Endothelial cell of umbilical vein (primary cell): ENCODE measurements at regions not wholly inside any gene's neighbourhood (a gene's known extent, or its start where the extent isn't known, plus 50 kb on each side); places are given as distances from the start of the nearest gene placed in this dataset.

Experiments used
- BruUV-seq: library from RNA; stranded (reverse); fragments of 400-500 nt; replicated peaks from 2 replicates; lab custom pipeline; 2021; lab: Mats Ljungman, UMichigan
- CTCF ChIA-PET: fragments of 300-600, 350-600 bp; sonication (Branson Sonifier 250); formaldehyde crosslinking; loops from one replicate; lab custom pipeline; 2021; ENCODE audit warnings: antibody characterized with exemption, inconsistent platforms; lab: Charles Lee
- POLR2A ChIA-PET: fragments of 300-600, 350-600 bp; sonication (Branson Sonifier 250); formaldehyde crosslinking; loops from one replicate; lab custom pipeline; 2021; ENCODE audit warnings: antibody characterized with exemption, inconsistent platforms; lab: Charles Lee
- DNase-seq: peaks from one replicate; pipeline ENCODE4 v3.0.0-alpha.2; 2011; ENCODE audit warnings: low read depth, low spot score
- FAIRE-seq: peaks from 2 replicates; lab custom pipeline; 2011; peaks lifted over from hg19 to GRCh38; lab: Jason Lieb, UNC
- H2AFZ ChIP-seq: 2 replicates; pipeline ENCODE4 v1.6.0; 2012; ENCODE audit warnings: low read depth, low read length, control low read depth, inconsistent platforms
- H3K27ac ChIP-seq: 2 replicates; pipeline ENCODE4 v1.5.1; 2011; ENCODE audit warnings: low read depth, mild to moderate bottlenecking, control low read depth, low read length, moderate library complexity; ENCODE audit not compliant: insufficient read depth
- H3K27me3 ChIP-seq, 2 experiments: 2 replicates each; pipeline versions ENCODE4 v1.6.0 to v1.6.1; 2011; ENCODE audit warnings: low read length in 2 of 2, mixed read lengths in 1 of 2; ENCODE audit not compliant: control insufficient read depth in 2 of 2, insufficient read depth in 2 of 2
- H3K36me3 ChIP-seq, 2 experiments: 2 replicates in 1 of 2; 3 replicates in 1 of 2; pipeline ENCODE4 v1.5.1; 2011; ENCODE audit warnings: low read length in 2 of 2, mild to moderate bottlenecking in 1 of 2, moderate library complexity in 1 of 2; ENCODE audit not compliant: control insufficient read depth in 2 of 2, insufficient read depth in 2 of 2; ENCODE audit errors: extremely low read depth in 1 of 2
- H3K4me1 ChIP-seq: 3 replicates; pipeline ENCODE4 v1.5.1; 2011; ENCODE audit warnings: mild to moderate bottlenecking, low read length; ENCODE audit not compliant: control insufficient read depth, insufficient read depth; ENCODE audit errors: extremely low read depth
- H3K4me2 ChIP-seq: 2 replicates; pipeline ENCODE4 v1.6.1; 2011; ENCODE audit warnings: low read length, control low read depth, mixed read lengths; ENCODE audit not compliant: insufficient read depth
- H3K4me3 ChIP-seq, 3 experiments: fragments of 200-600 bp in 1 of 3; sonication (generic), shearing (Covaris generic) in 1 of 3; replicated peaks in 1 of 3; 2 replicates each; pipeline ENCODE4 v1.5.1; 2011 to 2016; ENCODE audit warnings: control low read depth in 3 of 3, low read length in 3 of 3, mild to moderate bottlenecking in 2 of 3, inconsistent platforms in 1 of 3, low read depth in 1 of 3, moderate library complexity in 1 of 3; ENCODE audit not compliant: insufficient read depth in 1 of 3
- H3K79me2 ChIP-seq: 2 replicates; pipeline ENCODE4 v1.6.0; 2012; ENCODE audit warnings: low read length, inconsistent platforms; ENCODE audit not compliant: control insufficient read depth, insufficient read depth
- H3K9ac ChIP-seq: replicated peaks from 2 replicates; pipeline ENCODE3; 2011; ENCODE audit warnings: low read length, control low read depth; ENCODE audit not compliant: insufficient read depth; ENCODE audit errors: extremely low read depth
- H3K9me1 ChIP-seq: replicated peaks from 3 replicates; pipeline ENCODE4 v1.6.0; 2011; ENCODE audit warnings: mild to moderate bottlenecking, low read length; ENCODE audit not compliant: control insufficient read depth, insufficient read depth; ENCODE audit errors: extremely low read depth
- H3K9me3 ChIP-seq: replicated peaks from 2 replicates; pipeline ENCODE4 v1.5.1; 2012; ENCODE audit warnings: low read length, inconsistent platforms; ENCODE audit not compliant: control insufficient read depth, insufficient read depth
- H4K20me1 ChIP-seq: replicated peaks from 2 replicates; pipeline ENCODE3; 2011; ENCODE audit warnings: mild to moderate bottlenecking, low read length; ENCODE audit not compliant: control insufficient read depth, insufficient read depth; ENCODE audit errors: extremely low read depth
- CTCF ChIP-seq, 2 donors: IDR thresholded peaks; 1 replicate in 1 of 2; 2 replicates in 1 of 2; pipeline ENCODE4 v1.5.1; 2011; ENCODE audit warnings: low read length in 2 of 2, mild to moderate bottlenecking in 2 of 2, moderate library complexity in 2 of 2, control low read depth in 1 of 2, inconsistent platforms in 1 of 2, low read depth in 1 of 2; ENCODE audit not compliant: insufficient read depth in 1 of 2; ENCODE audit errors: extremely low read depth in 1 of 2
- EZH2 ChIP-seq: IDR thresholded peaks from 2 replicates; pipeline ENCODE4 v1.6.1; 2012; ENCODE audit warnings: borderline replicate concordance, low read depth, mild to moderate bottlenecking, moderate library complexity, low read length, inconsistent platforms; ENCODE audit not compliant: severe bottlenecking
- JUN ChIP-seq: IDR thresholded peaks from 2 replicates; pipeline ENCODE4 v1.6.1; 2011; ENCODE audit warnings: borderline replicate concordance, low read depth; ENCODE audit not compliant: insufficient read length, insufficient read depth
- MAX ChIP-seq: IDR thresholded peaks from 2 replicates; pipeline ENCODE4 v1.6.1; 2011; ENCODE audit not compliant: insufficient read depth, insufficient read length
- MYC ChIP-seq: IDR thresholded peaks from one replicate; pipeline ENCODE4 v1.6.1; 2011; ENCODE audit warnings: mild to moderate bottlenecking, low read depth, low read length
- POLR2A ChIP-seq: IDR thresholded peaks from 2 replicates; pipeline ENCODE4 v1.6.1; 2012; ENCODE audit warnings: low read depth, mild to moderate bottlenecking, control low read depth, low read length
- dilution Hi-C: fragments of 300-500 bp; cut with MboI; formaldehyde crosslinking; loops from one replicate; pipeline ENCODE4 v1.15.0; 2019; ENCODE audit warnings: low sequenced_read_pairs; ENCODE audit not compliant: extremely low pct_ligation_motif_present
- intact Hi-C: fragments of 100-400 bp; cut with micrococcal nuclease; formaldehyde crosslinking; loops from one replicate; pipeline ENCODE4 v1.10.0; 2022

- no peak for DNase-seq
- H3K9ac ChIP-seq = no peak overlapping the region
- no peaks in the 10 kb centered on the region for H3K79me2 ChIP-seq
- H2AFZ ChIP-seq = no peak overlapping the region
- H3K9me3 ChIP-seq = no peaks in the 10 kb centered on the region
- dilution Hi-C loops = no loop called here
- H3K27me3 ChIP-seq = no peaks in the 10 kb centered on the region
- H3K27ac ChIP-seq = no peak overlapping the region
- ChIA-PET CTCF (no interaction called here), POLR2A (no interaction called here)
- FAIRE-seq = no peak
- H3K36me3 ChIP-seq = no peaks in the 10 kb centered on the region
- H3K4me3 ChIP-seq = no peak overlapping the region
- no peaks in the 10 kb centered on the region for H4K20me1 ChIP-seq
- no peaks in the 10 kb centered on the region for H3K4me1 ChIP-seq
- H3K4me2 ChIP-seq = no peak overlapping the region
- H3K9me1 ChIP-seq = no peaks in the 10 kb centered on the region
- intact Hi-C loops = no loop called here
- BruUV-seq = no TSS peak
- TF ChIP-seq EZH2 = no peak
These were observed 66.8 kb upstream of the MOCS1 start for GRCh38 chr6:40000964-40001515.

- intact Hi-C loops (no loop called here), dilution Hi-C loops (no loop called here)
- H4K20me1 ChIP-seq = no peaks in the 10 kb centered on the region
- no peaks in the 10 kb centered on the region for H3K27me3 ChIP-seq
- no peaks in the 10 kb centered on the region for H3K36me3 ChIP-seq
- H3K9ac ChIP-seq = no peak overlapping the region
- no peaks in the 10 kb centered on the region for H3K4me1 ChIP-seq
- TF ChIP-seq JUN (no peak), CTCF (IDR thresholded peaks at IDR 0.05; ENCODE audit: extremely low read depth in 1 of 2, insufficient read depth in 1 of 2, low read depth in 1 of 2, low read length in 2 of 2) (no peak), MAX (no peak), POLR2A (no peak), MYC (no peak)
- ChIA-PET CTCF (no interaction called here), POLR2A (no interaction called here)
- DNase-seq (no peak), FAIRE-seq (no peak)
- no peak overlapping the region for H3K27ac ChIP-seq
- H3K4me3 ChIP-seq = no peak overlapping the region
- H3K4me2 ChIP-seq = no peak overlapping the region
- no peaks in the 10 kb centered on the region for H3K79me2 ChIP-seq
- no peak overlapping the region for H2AFZ ChIP-seq
- no peaks in the 10 kb centered on the region for H3K9me3 ChIP-seq
- no TSS peak for BruUV-seq
- H3K9me1 ChIP-seq = no peaks in the 10 kb centered on the region
These were observed 65.0 kb upstream of the MOCS1 start for GRCh38 chr6:39999006-39999867.
